HepG2 (cell line): ENCODE measurements at regions not wholly inside any gene's neighbourhood (a gene's known extent, or its start where the extent isn't known, plus 50 kb on each side); places are given as distances from the start of the nearest gene placed in this dataset.

ENCODE experiments used
- GMEB2 ChIP-seq: IDR thresholded peaks from 2 replicates; pipeline ENCODE4 v1.6.1; 2016; ENCODE audit warnings: missing biosample characterization, missing genetic modification reagents, low read depth
- HBP1 ChIP-seq: IDR thresholded peaks from 2 replicates; pipeline ENCODE4 v1.6.1; 2016; ENCODE audit warnings: low read depth, control low read depth
- TF ChIP-seq, protein P1 (sequence below): sonication (generic); formaldehyde crosslinking; IDR thresholded peaks from 2 replicates; pipeline ENCODE4 v1.5.1; 2020; ENCODE audit warnings: missing genetic modification reagents, mild to moderate bottlenecking, borderline replicate concordance
- TF ChIP-seq, protein P2 (sequence below): sonication (generic); formaldehyde crosslinking; IDR thresholded peaks from 2 replicates; pipeline ENCODE4 v1.9.0; 2021; ENCODE audit warnings: missing genetic modification reagents, mild to moderate bottlenecking, borderline replicate concordance
- TF ChIP-seq, protein P3 (sequence below): sonication (generic); formaldehyde crosslinking; IDR thresholded peaks from 2 replicates; pipeline ENCODE4 v1.4.0; 2020; ENCODE audit warnings: missing genetic modification reagents, mild to moderate bottlenecking, borderline replicate concordance

DNA sequence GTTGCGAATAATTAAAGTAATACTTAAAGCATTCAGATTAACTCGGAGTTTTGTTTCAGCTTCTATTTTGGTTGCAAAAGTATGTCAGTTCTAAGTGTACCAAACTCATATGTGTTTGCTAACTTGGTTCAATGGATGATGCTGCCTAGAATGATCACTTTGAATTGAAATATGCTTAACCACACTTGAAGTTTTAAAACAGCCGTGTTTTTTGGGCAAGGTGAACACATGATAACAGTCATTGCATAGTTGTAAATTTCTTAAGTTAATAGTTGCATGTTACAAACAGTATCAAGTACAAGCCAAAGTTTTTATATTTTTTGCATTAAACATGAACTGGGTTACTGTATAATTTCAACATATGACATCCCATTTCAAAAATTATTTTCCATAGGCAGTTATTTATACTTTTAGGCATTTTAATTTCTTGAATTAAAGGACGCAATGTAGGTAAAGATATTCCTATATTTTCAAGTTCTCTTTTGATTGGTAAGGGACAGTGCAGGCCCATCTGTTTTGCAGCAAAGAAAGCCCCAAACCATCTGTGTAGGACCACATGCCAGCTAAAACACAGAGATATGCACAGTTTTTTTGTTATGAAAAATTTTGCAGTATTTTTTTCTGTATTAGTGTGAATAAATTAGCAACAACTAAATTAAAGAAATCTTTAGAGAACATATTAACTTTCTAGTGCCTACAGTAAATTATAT, 575.5 kb downstream of the PRKD1 start (continued):
- TF ChIP-seq HBP1 (CRISPR knock-in tag), result no peak
- TF ChIP-seq, protein P1, sequence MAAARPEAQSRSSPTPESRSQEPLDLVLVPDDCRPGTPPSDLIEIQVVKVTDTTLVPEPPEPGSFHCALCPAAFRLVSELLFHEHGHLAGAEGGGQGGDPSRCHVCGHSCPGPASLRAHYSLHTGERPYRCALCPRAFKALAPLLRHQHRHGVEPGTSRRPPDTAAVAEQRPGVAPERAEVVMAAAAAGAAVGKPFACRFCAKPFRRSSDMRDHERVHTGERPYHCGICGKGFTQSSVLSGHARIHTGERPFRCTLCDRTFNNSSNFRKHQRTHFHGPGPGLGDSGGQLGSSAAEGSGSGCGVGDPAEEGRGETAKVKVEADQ (CRISPR knock-in tag), result no peak
- TF ChIP-seq, protein P2, sequence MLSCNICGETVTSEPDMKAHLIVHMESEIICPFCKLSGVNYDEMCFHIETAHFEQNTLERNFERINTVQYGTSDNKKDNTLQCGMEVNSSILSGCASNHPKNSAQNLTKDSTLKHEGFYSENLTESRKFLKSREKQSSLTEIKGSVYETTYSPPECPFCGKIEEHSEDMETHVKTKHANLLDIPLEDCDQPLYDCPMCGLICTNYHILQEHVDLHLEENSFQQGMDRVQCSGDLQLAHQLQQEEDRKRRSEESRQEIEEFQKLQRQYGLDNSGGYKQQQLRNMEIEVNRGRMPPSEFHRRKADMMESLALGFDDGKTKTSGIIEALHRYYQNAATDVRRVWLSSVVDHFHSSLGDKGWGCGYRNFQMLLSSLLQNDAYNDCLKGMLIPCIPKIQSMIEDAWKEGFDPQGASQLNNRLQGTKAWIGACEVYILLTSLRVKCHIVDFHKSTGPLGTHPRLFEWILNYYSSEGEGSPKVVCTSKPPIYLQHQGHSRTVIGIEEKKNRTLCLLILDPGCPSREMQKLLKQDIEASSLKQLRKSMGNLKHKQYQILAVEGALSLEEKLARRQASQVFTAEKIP (CRISPR knock-in tag), result no peak
- TF ChIP-seq GMEB2 (CRISPR knock-in tag), result no peak
- TF ChIP-seq, protein P3, sequence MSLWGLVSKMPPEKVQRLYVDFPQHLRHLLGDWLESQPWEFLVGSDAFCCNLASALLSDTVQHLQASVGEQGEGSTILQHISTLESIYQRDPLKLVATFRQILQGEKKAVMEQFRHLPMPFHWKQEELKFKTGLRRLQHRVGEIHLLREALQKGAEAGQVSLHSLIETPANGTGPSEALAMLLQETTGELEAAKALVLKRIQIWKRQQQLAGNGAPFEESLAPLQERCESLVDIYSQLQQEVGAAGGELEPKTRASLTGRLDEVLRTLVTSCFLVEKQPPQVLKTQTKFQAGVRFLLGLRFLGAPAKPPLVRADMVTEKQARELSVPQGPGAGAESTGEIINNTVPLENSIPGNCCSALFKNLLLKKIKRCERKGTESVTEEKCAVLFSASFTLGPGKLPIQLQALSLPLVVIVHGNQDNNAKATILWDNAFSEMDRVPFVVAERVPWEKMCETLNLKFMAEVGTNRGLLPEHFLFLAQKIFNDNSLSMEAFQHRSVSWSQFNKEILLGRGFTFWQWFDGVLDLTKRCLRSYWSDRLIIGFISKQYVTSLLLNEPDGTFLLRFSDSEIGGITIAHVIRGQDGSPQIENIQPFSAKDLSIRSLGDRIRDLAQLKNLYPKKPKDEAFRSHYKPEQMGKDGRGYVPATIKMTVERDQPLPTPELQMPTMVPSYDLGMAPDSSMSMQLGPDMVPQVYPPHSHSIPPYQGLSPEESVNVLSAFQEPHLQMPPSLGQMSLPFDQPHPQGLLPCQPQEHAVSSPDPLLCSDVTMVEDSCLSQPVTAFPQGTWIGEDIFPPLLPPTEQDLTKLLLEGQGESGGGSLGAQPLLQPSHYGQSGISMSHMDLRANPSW (CRISPR knock-in tag), result no peak
